Activated CD8-positive, alpha-beta T cell treated with anti-CD3 and anti-CD28 coated beads for 36 hours (primary cell): ENCODE measurements at regions not wholly inside any gene's neighbourhood (a gene's known extent, or its start where the extent isn't known, plus 50 kb on each side); places are given as distances from the start of the nearest gene placed in this dataset.

ENCODE experiments used
- ATAC-seq: fragments of 200-7000 bp; cut with Tn5 transposase; one replicate; pipeline ENCODE4 v1.10.0; 2021; ENCODE audit warnings: mild to moderate bottlenecking, moderate library complexity
- CTCF ChIA-PET: fragments of 350-600 bp; sonication (Branson Sonifier 250); formaldehyde crosslinking; loops from one replicate; lab custom pipeline; 2021; ENCODE audit warnings: antibody characterized with exemption; lab: Charles Lee
- POLR2A ChIA-PET: fragments of 350-600 bp; sonication (Branson Sonifier 250); formaldehyde crosslinking; loops from one replicate; lab custom pipeline; 2021; ENCODE audit warnings: antibody characterized with exemption; lab: Charles Lee
- DNase-seq: peaks from one replicate; pipeline ENCODE4 v3.0.0-alpha.2; 2020
- H3K27ac Mint-ChIP-seq: one replicate; pipeline ENCODE4 v1.8.0; 2021; ENCODE audit warnings: mild to moderate bottlenecking, mixed read lengths
- H3K27me3 Mint-ChIP-seq: one replicate; pipeline ENCODE4 v1.8.0; 2021; ENCODE audit warnings: mixed read lengths
- H3K36me3 Mint-ChIP-seq: one replicate; pipeline ENCODE4 v1.8.0; 2021; ENCODE audit warnings: low read depth, mixed read lengths
- H3K4me1 Mint-ChIP-seq: one replicate; pipeline ENCODE4 v1.8.0; 2021; ENCODE audit warnings: low read depth, mixed read lengths
- H3K4me3 Mint-ChIP-seq: one replicate; pipeline ENCODE4 v1.8.0; 2021; ENCODE audit warnings: mild to moderate bottlenecking, moderate library complexity, mixed read lengths
- H3K9me3 Mint-ChIP-seq: one replicate; pipeline ENCODE4 v1.8.0; 2021; ENCODE audit warnings: mixed read lengths
- CTCF ChIP-seq: fragments of 200-600 bp; IDR thresholded peaks from one replicate; pipeline ENCODE4 v1.8.0; 2022; ENCODE audit warnings: antibody characterized with exemption, mild to moderate bottlenecking
- intact Hi-C: fragments of 100-400 bp; cut with micrococcal nuclease; formaldehyde crosslinking; loops from one replicate; pipeline ENCODE4 v1.10.0; 2022

GRCh38 chrX:3462166-3462508 is 115.7 kb upstream of the MXRA5 start:
- intact Hi-C loops = no loop called here
- no peaks in the 10 kb centered on the region for H3K27me3 Mint-ChIP-seq
- ATAC-seq (no peak), DNase-seq (no peak)
- no peak overlapping the region for H3K27ac Mint-ChIP-seq
- H3K9me3 Mint-ChIP-seq = no peaks in the 10 kb centered on the region
- H3K4me3 Mint-ChIP-seq = no peak overlapping the region
- CTCF ChIA-PET = no interaction called here
- POLR2A ChIA-PET = no interaction called here
- TF ChIP-seq CTCF = no peak
- no peaks in the 10 kb centered on the region for H3K36me3 Mint-ChIP-seq
- no peaks in the 10 kb centered on the region for H3K4me1 Mint-ChIP-seq

- POLR2A ChIA-PET = no interaction called here
- no peaks in the 10 kb centered on the region for H3K9me3 Mint-ChIP-seq
- H3K4me1 Mint-ChIP-seq = no peaks in the 10 kb centered on the region
- no peak for TF ChIP-seq CTCF
- DNase-seq = no peak
- H3K27ac Mint-ChIP-seq = no peak overlapping the region
- H3K27me3 Mint-ChIP-seq = no peaks in the 10 kb centered on the region
- ATAC-seq = no peak
- intact Hi-C loops = no loop called here
- no peak overlapping the region for H3K4me3 Mint-ChIP-seq
- CTCF ChIA-PET = no interaction called here
- H3K36me3 Mint-ChIP-seq = no peaks in the 10 kb centered on the region
Observed at GRCh38 chrX:3461397-3462165, 115.1 kb upstream of the MXRA5 start.

- Mint-ChIP-seq H3K27ac (no peak overlapping the region), H3K4me1 (no peaks in the 10 kb centered on the region), H3K36me3 (no peaks in the 10 kb centered on the region), H3K4me3 (no peak overlapping the region), H3K27me3 (no peaks in the 10 kb centered on the region), H3K9me3 (no peaks in the 10 kb centered on the region)
- ATAC-seq (no peak), DNase-seq (no peak)
- TF ChIP-seq CTCF = no peak
- POLR2A ChIA-PET = no interaction called here
- intact Hi-C loops = no loop called here
- CTCF ChIA-PET = no interaction called here
Observed at GRCh38 chrX:3455796-3456195, 109.3 kb upstream of the MXRA5 start.

GRCh38 chrX:3451571-3451970 is 105.1 kb upstream of the MXRA5 start:
- CTCF ChIA-PET = no interaction called here
- intact Hi-C loops = no loop called here
- Mint-ChIP-seq H3K9me3 (no peaks in the 10 kb centered on the region), H3K4me1 (no peaks in the 10 kb centered on the region), H3K27ac (no peak overlapping the region), H3K4me3 (no peak overlapping the region), H3K27me3 (no peaks in the 10 kb centered on the region), H3K36me3 (no peaks in the 10 kb centered on the region)
- no peak for TF ChIP-seq CTCF
- ATAC-seq (no peak), DNase-seq (no peak)
- POLR2A ChIA-PET = no interaction called here

DNA sequence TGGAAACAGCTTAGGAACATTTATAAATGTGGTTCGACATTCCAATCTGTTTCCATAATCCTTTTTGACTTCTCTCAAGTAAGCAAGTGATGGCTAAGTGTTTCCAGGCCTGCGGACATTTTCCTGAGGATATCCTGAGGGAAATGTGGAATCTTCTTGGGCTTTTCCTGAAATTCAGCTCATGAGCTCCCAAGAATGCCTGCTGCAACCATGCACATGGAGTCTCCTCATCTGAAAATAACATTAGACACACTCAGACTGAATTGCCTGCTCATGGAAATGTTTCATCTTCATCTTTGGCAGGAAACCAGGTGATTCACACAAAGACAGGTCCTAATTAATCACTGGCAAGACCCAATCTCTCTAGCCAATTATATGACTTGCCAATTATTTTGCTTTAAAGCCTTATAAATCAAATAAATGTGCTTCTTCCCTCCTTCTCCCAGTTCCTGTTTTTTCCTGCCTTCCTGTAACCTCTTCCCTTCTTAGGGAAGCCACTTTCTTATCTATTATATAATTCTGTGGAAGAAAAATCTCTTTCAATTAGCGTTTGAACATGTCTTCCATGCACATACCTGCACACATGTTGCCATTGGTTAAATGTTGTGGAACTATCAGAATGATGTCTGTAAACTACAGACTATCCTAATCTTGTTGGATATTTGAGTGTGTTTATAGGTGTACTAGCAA is 104.6 kb upstream of the MXRA5 start:
- ChIA-PET CTCF (no interaction called here), POLR2A (no interaction called here)
- Mint-ChIP-seq H3K27me3 (no peaks in the 10 kb centered on the region), H3K36me3 (no peaks in the 10 kb centered on the region), H3K27ac (no peak overlapping the region), H3K4me3 (no peak overlapping the region), H3K4me1 (no peaks in the 10 kb centered on the region), H3K9me3 (no peaks in the 10 kb centered on the region)
- TF ChIP-seq CTCF = no peak
- intact Hi-C loops = no loop called here
- no peak for DNase-seq
- no peak for ATAC-seq
